ENCODE measurements at regions not wholly inside any gene's neighbourhood (a gene's known extent, or its start where the extent isn't known, plus 50 kb on each side); places are given as distances from the start of the nearest gene placed in this dataset.

GRCh38 chr9:28318515-28318914 is 745.2 kb upstream of the C9orf72 start:
- no peak for DNase-seq (ENCODE audit: low read depth in 2 of 2)

- no peak for DNase-seq (ENCODE audit: low read depth in 2 of 2)
Observed at GRCh38 chr9:28319981-28320380, 746.7 kb upstream of the C9orf72 start.

GRCh38 chr9:28320616-28321015 is 747.3 kb upstream of the C9orf72 start:
- DNase-seq (ENCODE audit: low read depth in 2 of 2): no peak

- DNase-seq (ENCODE audit: low read depth in 2 of 2): no peak
Observed at GRCh38 chr9:28329323-28329722, 756.0 kb upstream of the C9orf72 start.

GRCh38 chr9:28332648-28333047 is 759.4 kb upstream of the C9orf72 start:
- no peak for DNase-seq (ENCODE audit: low read depth in 2 of 2)

DNA sequence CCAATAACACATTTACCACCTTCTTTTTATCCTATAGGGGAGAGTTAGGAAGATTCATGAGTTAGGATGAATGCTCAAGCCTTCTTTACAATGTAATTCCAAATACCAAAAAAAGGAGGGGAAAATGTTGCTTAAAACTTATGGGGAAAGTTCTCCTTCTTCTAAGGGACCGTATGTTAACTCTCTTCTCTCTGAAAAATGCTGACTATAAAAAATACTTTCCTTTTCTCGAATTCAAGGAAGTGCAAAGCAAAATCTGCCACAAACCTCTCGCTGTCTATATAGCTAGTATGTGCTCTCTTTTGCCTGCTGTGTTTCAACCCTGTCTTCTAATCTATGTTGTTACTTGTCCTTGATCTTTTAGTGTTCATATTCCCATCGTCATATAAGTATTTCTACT is 768.6 kb upstream of the C9orf72 start:
- no peak for DNase-seq (ENCODE audit: low read depth in 2 of 2)

GRCh38 chr9:28342815-28343338 is 769.6 kb upstream of the C9orf72 start:
- no peak for DNase-seq (ENCODE audit: low read depth in 2 of 2)

- DNase-seq (ENCODE audit: low read depth in 2 of 2): no peak
Observed at GRCh38 chr9:28363151-28363562, 789.9 kb upstream of the C9orf72 start.

DNA sequence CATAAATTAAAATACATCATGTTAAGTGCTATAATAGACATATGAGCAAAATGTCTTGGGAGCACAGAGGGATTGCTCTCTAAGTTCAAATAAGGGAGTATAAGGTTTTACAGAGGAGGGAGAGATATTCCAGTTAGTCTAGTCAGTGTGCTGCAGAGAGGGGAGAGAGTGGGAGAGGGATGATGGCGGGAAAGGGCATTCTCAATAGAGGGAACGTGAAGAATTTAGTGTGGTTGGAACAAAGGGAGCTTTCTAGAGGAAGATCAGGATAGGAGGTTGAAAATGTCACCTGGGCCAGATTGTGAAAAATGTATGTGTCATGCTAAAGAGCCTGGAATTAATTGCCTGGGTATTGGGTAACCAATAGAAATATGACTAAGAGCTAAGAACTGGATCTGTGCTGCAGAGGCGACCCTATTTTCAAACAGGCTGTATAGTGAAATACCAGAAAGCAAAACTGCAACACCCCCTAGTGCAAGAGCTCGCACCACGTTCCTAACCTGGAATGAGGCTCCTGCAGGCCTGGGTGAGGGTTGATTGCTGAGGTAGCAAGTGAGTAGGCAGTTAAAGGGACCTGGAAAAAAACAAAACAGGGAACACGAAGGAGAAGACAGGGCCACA is 791.8 kb upstream of the C9orf72 start:
- DNase-seq (ENCODE audit: low read depth in 2 of 2): no peak

DNA sequence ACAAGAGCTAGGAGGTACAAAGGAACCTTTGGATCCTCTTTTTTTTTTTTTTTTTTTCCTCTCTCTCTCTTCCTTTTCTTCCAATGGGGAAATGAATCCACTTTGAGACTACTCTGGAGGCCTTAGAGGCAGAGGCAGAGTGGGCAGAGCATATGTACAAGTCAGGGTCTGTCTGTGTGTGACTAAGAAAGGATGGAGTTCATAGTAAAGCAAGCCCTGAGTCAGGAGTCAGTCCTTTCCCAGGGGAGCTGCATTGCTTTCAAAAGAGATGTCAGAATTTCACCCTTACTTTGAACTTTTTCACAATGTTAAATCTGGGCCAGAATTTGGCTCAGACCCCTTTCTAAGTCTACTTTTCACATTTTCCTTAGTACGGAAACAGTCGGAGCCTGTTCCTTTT is 792.4 kb upstream of the C9orf72 start:
- no peak for DNase-seq (ENCODE audit: low read depth in 2 of 2)

DNA sequence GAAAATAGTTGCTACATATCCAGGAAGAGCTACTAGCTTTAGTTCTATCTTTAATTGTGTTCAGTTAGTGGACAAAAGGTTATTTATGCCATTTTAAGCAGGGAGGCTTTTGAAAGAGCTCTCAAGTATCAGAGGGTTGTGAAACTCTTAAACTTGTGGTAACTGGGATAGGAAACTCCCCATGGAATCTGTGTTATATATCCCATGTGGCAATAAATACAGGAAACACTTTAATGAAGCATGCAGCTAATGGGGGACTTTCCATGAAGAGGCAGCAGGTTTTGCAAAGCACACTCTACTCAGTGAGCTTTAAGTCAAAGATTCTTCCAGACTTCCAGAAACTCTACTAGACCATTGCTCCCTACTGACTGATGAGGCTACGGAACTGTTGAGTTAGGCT is 805.0 kb upstream of the C9orf72 start:
- no peak for DNase-seq (ENCODE audit: low read depth in 2 of 2)

DNA sequence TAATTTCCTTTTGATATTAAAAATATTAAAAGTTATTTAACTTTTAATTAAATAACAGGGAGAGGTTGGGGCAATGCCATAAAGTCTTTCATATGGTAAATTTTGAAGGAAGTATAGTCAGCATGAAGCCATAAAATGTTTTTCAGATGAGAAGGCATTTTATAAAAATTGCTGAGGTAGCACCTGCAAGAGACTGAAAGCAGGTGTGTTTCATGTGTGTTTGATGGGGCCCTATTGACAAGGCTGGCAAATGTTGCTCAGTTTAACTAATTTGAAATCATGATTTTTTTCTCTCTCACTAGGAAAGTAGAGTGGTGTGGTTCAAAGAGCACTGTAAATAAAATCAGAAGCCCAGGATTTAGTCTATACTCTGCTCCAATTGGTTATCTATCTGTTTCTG is 805.8 kb upstream of the C9orf72 start:
- no peak for DNase-seq (ENCODE audit: low read depth in 2 of 2)

DNA sequence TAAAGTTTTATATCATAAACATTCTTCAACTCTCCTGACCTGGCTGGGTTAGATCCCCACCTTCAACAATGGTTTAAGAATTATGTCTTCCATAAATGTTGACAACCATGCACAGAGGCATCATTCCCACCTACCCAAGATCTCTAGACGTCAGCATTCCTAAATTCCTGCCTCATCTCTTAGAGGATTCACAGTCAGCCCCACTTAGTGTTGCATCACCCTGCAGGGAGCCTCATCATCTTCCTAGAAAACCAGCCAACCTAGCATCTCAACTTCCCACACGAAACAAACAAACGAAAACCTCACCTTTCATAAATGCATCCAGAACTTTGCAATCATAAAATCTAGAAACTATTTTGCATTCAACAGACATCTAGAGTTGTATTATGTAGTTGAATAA is 816.1 kb upstream of the C9orf72 start:
- DNase-seq (ENCODE audit: low read depth in 2 of 2): no peak

DNA sequence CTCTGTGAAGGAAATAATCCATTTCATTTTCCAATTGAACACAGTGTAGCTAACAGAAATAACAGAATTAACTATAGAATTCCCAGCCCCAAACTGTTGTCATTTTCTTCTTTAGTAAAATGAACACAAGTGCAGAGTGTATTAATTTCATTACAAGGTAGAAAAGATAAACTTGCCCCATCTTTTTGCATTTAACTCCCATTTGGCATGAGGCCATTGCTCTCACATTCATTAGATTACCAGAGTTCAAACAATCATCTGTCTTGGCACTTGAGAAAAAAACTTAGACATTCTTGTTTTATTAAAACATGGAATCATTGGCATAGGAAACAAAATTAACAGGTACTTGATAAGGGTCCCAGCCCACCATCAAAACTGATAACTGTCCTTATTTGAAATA is 821.5 kb upstream of the C9orf72 start:
- DNase-seq (ENCODE audit: low read depth in 2 of 2): no peak

DNA sequence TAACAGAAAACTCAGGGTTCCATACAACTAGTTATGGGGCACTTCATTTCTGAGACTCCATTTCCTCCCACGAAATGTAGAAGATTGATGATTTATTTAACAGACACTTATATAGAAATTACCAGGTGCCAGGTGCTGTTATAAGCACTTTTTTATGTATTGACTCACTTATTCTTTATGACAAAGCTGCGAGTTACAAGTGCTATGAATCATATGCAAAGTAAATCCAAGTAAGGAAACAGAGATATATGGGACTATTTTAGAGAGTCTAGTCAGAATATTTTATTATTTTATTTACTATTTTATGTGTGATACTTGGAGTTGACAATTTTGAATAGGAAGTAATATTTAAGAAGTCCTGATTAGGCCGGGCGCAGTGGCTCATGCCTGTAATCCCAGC is 822.8 kb upstream of the C9orf72 start:
- DNase-seq (ENCODE audit: low read depth in 2 of 2): no peak

DNA sequence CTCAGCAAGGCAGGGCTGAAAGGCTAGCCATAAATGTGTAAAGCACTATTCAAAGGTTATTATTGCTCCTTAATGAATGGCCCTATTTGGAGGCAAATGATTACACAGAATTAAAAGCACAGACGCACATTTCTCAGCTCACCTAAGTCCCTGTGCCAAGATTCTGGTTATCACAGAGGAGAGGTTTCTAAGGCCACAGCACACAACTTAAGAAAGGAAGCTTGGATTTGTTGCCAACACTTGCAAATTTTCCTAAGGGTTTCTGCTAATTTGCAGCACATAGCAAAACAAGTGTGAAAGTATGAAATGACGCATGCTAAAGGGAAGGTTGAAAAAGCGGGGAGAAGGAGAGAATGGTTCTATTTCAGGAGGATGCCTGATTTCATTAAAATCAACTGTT is 834.1 kb upstream of the C9orf72 start:
- DNase-seq (ENCODE audit: low read depth in 2 of 2): no peak

DNA sequence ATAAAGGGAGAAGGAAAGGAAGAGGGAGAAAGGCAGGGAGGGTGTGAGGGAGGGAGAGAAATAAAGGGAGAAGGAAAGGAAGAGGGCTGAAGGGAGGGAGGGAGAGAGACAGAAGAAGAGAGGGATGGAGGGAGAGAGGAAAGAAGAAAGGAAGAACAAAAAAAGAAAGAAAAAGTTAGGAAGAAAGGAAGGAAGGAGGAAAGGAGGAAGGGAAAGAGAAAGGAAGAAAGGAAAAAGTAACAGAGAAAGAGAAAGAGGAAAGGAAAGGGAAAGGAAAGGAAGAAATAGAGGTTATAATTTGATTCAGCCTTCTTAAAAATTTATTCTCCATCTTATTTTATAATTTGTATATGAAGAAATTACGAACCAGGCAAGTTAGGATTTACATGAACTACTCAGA is 836.6 kb upstream of the C9orf72 start:
- DNase-seq (ENCODE audit: low read depth in 2 of 2): no peak

DNA sequence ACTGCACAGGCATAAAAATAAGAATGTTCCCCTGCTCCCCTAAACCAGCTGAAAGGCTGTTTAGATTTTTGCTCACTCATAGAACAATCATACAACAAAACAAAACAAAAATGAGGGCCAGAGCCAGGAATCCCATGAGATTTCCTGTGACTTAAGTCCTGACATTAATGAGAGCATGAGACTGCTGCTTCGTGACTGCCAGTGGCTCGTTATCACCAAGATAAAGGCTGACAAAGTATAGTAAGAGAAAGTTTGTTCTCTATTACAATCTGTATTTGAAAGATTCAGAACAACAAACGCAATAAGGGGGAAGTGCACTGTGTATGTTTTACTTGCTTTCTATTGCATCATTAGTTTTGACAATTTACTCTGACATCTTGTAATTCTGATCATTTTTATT is 837.1 kb upstream of the C9orf72 start:
- DNase-seq (ENCODE audit: low read depth in 2 of 2): no peak

DNA sequence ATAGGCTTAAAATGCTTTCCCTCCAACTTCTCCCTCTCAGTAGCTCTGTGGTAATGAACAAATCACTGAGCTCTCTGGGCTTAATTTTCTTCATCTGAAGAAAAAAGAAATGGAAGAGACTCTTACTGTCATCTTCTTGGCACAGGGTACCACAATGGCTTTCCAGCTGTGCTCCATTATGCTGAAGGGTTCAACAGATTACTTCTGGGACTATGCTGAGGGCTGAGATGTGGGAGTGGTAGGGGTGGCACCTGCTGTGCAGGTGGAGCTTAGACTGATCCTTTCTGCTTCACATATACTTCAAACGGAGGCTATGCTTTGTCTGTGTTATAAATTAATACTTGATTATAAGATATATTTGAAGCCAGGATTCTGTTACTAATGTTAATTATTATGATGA is 840.2 kb upstream of the C9orf72 start:
- DNase-seq (ENCODE audit: low read depth in 2 of 2): no peak

DNA sequence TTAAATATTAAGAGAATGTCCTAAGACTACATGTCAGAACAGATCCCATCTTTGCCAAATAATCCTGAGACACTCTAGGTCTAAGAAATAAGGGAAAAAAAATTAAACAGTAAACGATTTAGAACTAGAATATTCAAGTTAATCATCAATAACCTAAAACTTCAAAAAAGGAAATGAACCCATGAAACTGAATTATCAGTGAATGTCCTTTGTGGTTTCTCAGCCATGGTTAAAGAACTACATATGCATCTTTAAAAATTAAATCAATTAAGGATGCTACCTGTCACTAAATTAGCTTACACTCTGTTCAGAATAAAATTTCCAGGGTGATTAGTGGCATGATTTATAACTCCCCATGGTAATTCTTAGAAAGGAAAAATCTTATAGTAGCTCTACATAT is 850.0 kb upstream of the C9orf72 start:
- DNase-seq (ENCODE audit: low read depth in 2 of 2): no peak

DNA sequence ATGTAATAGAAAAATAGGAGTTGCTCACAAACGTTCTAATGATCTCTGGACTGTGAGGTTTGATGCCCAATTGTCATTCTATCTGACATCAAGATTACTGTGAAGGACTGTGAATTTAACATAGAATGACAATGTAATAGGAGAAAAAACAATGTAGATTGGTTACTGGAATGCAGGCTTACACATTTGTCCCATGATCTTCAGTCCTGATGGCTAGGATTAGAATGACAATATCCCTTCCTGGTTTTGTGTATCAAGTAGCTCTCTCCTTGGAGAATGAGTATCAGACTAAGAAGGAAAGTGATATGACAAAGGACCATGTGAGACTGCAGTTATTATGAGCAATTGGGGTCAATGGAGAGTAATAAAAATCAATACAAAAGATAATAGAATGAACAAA is 862.2 kb upstream of the C9orf72 start:
- DNase-seq (ENCODE audit: low read depth in 2 of 2): no peak

- DNase-seq (ENCODE audit: low read depth in 2 of 2): no peak
Observed at GRCh38 chr9:28439688-28440087, 866.4 kb upstream of the C9orf72 start.

DNA sequence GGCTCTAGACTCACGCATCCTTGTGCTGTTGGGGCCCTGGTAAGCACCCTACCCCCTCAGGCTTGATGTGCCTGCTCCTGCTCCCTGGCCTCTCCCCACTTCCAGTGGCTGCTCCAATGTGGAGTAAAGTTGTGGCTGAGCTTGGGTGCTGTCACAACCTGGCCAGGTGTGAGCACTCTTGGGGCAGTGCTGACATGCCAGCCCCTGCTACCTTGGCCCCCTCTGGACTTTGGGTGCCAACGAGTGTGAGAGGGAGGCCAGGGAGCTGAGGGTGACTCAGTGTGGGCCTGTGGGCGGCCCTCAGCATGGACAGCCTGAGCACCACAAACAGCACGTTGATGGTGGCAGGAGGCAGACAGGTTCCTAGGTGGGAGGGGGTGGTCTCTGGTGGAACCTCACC is 870.2 kb upstream of the C9orf72 start:
- no peak for DNase-seq (ENCODE audit: low read depth in 2 of 2)

- DNase-seq (ENCODE audit: low read depth in 2 of 2): no peak
Observed at GRCh38 chr9:28444637-28445036, 871.4 kb upstream of the C9orf72 start.
